SU-DHL-6 (cell line): ENCODE measurements at regions not wholly inside any gene's neighbourhood (a gene's known extent, or its start where the extent isn't known, plus 50 kb on each side); places are given as distances from the start of the nearest gene placed in this dataset.

Experiments used
- EZH2phosphoT487 ChIP-seq: fragments of 200-600 bp; sonication (generic), shearing (Covaris generic); conservative IDR thresholded peaks from 2 replicates; pipeline ENCODE4 v1.6.1; 2018; ENCODE audit warnings: mild to moderate bottlenecking, antibody characterized with exemption, low read length, moderate library complexity, mixed read lengths
- TF ChIP-seq, protein P1 (sequence below): fragments of 200-600 bp; sonication (generic); IDR thresholded peaks from one replicate; pipeline ENCODE4 v1.5.1; 2017; ENCODE audit warnings: antibody characterized with exemption, mild to moderate bottlenecking, low read length, moderate library complexity; ENCODE audit not compliant: insufficient read depth, poor library complexity, severe bottlenecking

- TF ChIP-seq, protein P1, sequence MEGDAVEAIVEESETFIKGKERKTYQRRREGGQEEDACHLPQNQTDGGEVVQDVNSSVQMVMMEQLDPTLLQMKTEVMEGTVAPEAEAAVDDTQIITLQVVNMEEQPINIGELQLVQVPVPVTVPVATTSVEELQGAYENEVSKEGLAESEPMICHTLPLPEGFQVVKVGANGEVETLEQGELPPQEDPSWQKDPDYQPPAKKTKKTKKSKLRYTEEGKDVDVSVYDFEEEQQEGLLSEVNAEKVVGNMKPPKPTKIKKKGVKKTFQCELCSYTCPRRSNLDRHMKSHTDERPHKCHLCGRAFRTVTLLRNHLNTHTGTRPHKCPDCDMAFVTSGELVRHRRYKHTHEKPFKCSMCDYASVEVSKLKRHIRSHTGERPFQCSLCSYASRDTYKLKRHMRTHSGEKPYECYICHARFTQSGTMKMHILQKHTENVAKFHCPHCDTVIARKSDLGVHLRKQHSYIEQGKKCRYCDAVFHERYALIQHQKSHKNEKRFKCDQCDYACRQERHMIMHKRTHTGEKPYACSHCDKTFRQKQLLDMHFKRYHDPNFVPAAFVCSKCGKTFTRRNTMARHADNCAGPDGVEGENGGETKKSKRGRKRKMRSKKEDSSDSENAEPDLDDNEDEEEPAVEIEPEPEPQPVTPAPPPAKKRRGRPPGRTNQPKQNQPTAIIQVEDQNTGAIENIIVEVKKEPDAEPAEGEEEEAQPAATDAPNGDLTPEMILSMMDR: no peak
- no peak for TF ChIP-seq EZH2phosphoT487
These were observed 451.5 kb downstream of the EPHA4 start for GRCh38 chr2:221120643-221121042.
